SH-SY5Y (cell line): ENCODE measurements at regions not wholly inside any gene's neighbourhood (a gene's known extent, or its start where the extent isn't known, plus 50 kb on each side); places are given as distances from the start of the nearest gene placed in this dataset.

ENCODE experiments used
- GATA2 ChIP-seq: IDR thresholded peaks from 2 replicates; pipeline ENCODE4 v1.6.1; 2011; ENCODE audit warnings: mild to moderate bottlenecking, low read depth, low read length
- GATA3 ChIP-seq: IDR thresholded peaks from 2 replicates; pipeline ENCODE4 v1.6.1; 2011; ENCODE audit warnings: low read depth, mild to moderate bottlenecking, low read length, moderate library complexity

GRCh38 chr21:27606422-27606821 lies 639.5 kb upstream of the ADAMTS5 start:
- TF ChIP-seq GATA2: no peak
- TF ChIP-seq GATA3: no peak
